ENCODE measurements at regions not wholly inside any gene's neighbourhood (a gene's known extent, or its start where the extent isn't known, plus 50 kb on each side); places are given as distances from the start of the nearest gene placed in this dataset.

DNA sequence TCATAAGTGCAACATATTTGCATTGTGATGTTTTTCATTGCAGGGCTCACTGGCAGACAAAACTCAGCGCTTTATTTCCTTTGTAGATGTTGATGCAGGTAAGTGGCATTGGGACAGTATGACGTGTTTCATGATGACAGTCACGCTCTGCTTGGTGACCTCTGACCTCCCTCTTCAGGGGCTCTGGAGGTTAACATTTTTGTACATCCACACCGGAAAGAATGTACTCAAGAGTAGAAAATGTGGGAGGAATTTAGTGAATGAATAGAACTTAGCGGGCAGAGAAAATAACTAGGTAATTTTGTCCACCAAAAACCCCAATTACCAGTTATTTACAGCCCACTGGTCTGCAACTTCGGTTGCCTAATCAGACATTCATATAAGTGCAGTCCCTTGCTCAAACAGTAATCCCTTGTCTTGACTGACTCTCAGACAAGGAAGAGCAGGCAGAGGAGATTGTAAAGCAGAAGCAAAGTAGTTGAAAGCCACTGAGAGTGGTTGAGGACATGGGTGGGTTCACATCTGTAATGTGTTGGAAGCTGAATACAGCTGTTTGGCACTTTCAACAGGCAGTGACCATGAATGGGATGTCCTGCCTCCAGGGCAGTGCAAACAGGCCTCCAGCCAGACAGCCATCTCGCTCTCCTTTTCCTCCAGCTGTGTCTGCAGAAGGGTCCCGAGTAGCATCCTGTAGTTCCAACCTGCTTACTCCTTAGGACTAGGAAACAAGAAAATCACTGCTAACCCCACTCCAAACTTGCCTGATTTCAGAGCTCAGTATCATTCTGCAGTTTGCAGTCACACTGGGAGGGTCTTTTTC, 188.9 kb downstream of the NRIP1 start:
- Histone ChIP-seq H3K9me2 (ENCODE audit: insufficient read depth, low read length) (no peaks in the 10 kb centered on the region), H3K36me3 (ENCODE audit: insufficient read depth, low read length) (no peaks in the 10 kb centered on the region), H4K20me1 (ENCODE audit: insufficient read depth, low read length) (no peaks in the 10 kb centered on the region), H3K4me2 (ENCODE audit: low read length) (no peak overlapping the region), H3K79me2 (ENCODE audit: insufficient read depth, low read depth, low read length) (no peaks in the 10 kb centered on the region), H3K27ac (ENCODE audit: low read depth, low read length, poor library complexity, severe bottlenecking) (no peak overlapping the region), H2AFZ (ENCODE audit: low read length) (no peak overlapping the region), H3K4me3 (ENCODE audit: low read depth, low read length, poor library complexity, severe bottlenecking) (no peak overlapping the region), H3K9me3 (ENCODE audit: low read length) (no peaks in the 10 kb centered on the region), H3K4me1 (ENCODE audit: insufficient read depth, low read length, poor library complexity, severe bottlenecking) (no peaks in the 10 kb centered on the region)
- CTCF ChIA-PET (ENCODE audit: unreplicated experiment): no interaction called here
- TF ChIP-seq CTCF (conservative IDR thresholded peaks at IDR 0.05; ENCODE audit: low read length): no peak
- TF ChIP-seq EZH2phosphoT487 (IDR thresholded peaks at IDR 0.05; ENCODE audit: borderline replicate concordance, low read depth, low read length): no peak
- POLR2A ChIA-PET: interaction anchor here (0.6 kb wide), 2 partner anchors 14 to 40 kb away, joined by 3 read pairs; no protein-coding TSS in a partner anchor
- BruUV-seq (replicated peaks): no TSS peak
- no peak for DNase-seq (ENCODE audit: low spot score)
- intact Hi-C loops (cut with micrococcal nuclease; ENCODE audit: unreplicated experiment): no loop called here

GRCh38 chr21:14875186-14875585, 189.6 kb downstream of the NRIP1 start:
- no peak for TF ChIP-seq EZH2phosphoT487 (IDR thresholded peaks at IDR 0.05; ENCODE audit: borderline replicate concordance, low read depth, low read length)
- no peak for TF ChIP-seq CTCF (conservative IDR thresholded peaks at IDR 0.05; ENCODE audit: low read length)
- Histone ChIP-seq H2AFZ (ENCODE audit: low read length) (no peak overlapping the region), H3K79me2 (ENCODE audit: insufficient read depth, low read depth, low read length) (no peaks in the 10 kb centered on the region), H3K4me2 (ENCODE audit: low read length) (no peak overlapping the region), H3K4me1 (ENCODE audit: insufficient read depth, low read length, poor library complexity, severe bottlenecking) (no peaks in the 10 kb centered on the region), H4K20me1 (ENCODE audit: insufficient read depth, low read length) (no peaks in the 10 kb centered on the region), H3K36me3 (ENCODE audit: insufficient read depth, low read length) (no peaks in the 10 kb centered on the region), H3K27ac (ENCODE audit: low read depth, low read length, poor library complexity, severe bottlenecking) (no peak overlapping the region), H3K4me3 (ENCODE audit: low read depth, low read length, poor library complexity, severe bottlenecking) (no peak overlapping the region), H3K9me3 (ENCODE audit: low read length) (no peaks in the 10 kb centered on the region), H3K9me2 (ENCODE audit: insufficient read depth, low read length) (no peaks in the 10 kb centered on the region)
- no peak for DNase-seq (ENCODE audit: low spot score)
- ChIA-PET CTCF (ENCODE audit: unreplicated experiment) (no interaction called here), POLR2A (no interaction called here)
- BruUV-seq (replicated peaks): no TSS peak
- intact Hi-C loops (cut with micrococcal nuclease; ENCODE audit: unreplicated experiment): no loop called here

- H3K36me3 ChIP-seq (ENCODE audit: insufficient read depth, low read length): no peaks in the 10 kb centered on the region
- no peaks in the 10 kb centered on the region for H4K20me1 ChIP-seq (ENCODE audit: insufficient read depth, low read length)
- intact Hi-C loops (cut with micrococcal nuclease; ENCODE audit: unreplicated experiment): no loop called here
- no peaks in the 10 kb centered on the region for H3K79me2 ChIP-seq (ENCODE audit: insufficient read depth, low read depth, low read length)
- ChIA-PET CTCF (ENCODE audit: unreplicated experiment) (no interaction called here), POLR2A (interaction anchor here (0.6 kb wide), 1 partner anchor 450 kb away, joined by 3 read pairs; no protein-coding TSS in a partner anchor)
- no peak overlapping the region for H3K4me3 ChIP-seq (ENCODE audit: low read depth, low read length, poor library complexity, severe bottlenecking)
- DNase-seq (ENCODE audit: low spot score): no peak
- H2AFZ ChIP-seq (ENCODE audit: low read length): no peak overlapping the region
- BruUV-seq (replicated peaks): no TSS peak
- H3K4me2 ChIP-seq (ENCODE audit: low read length): no peak overlapping the region
- H3K4me1 ChIP-seq (ENCODE audit: insufficient read depth, low read length, poor library complexity, severe bottlenecking): no peaks in the 10 kb centered on the region
- TF ChIP-seq EZH2phosphoT487 (IDR thresholded peaks at IDR 0.05; ENCODE audit: borderline replicate concordance, low read depth, low read length) (no peak), CTCF (conservative IDR thresholded peaks at IDR 0.05; ENCODE audit: low read length) (no peak)
- H3K27ac ChIP-seq (ENCODE audit: low read depth, low read length, poor library complexity, severe bottlenecking): no peak overlapping the region
- no peaks in the 10 kb centered on the region for H3K9me2 ChIP-seq (ENCODE audit: insufficient read depth, low read length)
- no peaks in the 10 kb centered on the region for H3K9me3 ChIP-seq (ENCODE audit: low read length)
Measured at GRCh38 chr21:14874379-14874778, 190.4 kb downstream of the NRIP1 start.
